ENCODE measurements at regions not wholly inside any gene's neighbourhood (a gene's known extent, or its start where the extent isn't known, plus 50 kb on each side); places are given as distances from the start of the nearest gene placed in this dataset.

DNA sequence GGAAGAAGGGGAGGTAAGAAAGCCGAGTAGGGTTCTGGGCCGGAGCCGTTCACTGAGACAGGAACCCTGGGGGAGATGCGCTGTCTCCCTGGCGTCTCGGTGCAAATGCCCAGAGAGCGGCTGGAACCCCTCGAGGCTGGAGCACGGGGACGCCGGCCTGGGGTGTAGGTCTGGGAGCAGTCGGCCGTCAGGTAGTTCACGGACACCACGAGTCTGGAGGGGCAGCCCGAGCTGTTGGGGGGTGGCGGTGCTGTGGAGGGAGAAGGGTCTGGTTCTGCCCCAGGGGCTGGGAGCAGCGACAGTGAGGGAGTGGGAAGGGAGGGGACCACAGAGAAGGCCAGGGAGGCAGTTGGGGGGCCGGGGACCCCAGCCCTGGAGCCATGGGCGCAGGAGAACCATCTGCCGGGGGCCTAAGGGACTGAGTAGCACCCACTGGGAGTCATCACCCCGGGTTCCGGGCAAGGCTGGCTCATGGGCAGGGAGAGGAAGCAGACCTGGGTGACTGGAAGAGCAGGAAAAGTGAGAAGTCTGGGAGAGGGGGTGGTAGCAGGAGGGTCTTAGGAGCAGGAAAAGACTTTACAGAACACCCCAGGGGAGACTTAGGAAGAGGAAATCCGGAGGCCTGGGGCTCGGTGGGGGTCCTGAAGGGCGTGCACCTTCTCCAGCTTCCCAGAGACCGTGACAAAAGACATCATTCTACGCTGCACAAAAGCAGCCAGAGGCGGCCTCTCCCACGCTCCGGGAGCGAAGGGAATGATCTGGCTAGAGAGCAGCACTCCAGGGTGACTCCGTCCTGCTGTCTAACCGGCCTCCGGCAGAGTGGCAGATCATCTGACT lies 173.1 kb upstream of the SOX1 start:
- no peaks in the 10 kb centered on the region for H3K9me3 Mint-ChIP-seq (ENCODE audit: unreplicated experiment)
- peaks cover 11% of the 10 kb centered on the region for H3K27me3 Mint-ChIP-seq (ENCODE audit: unreplicated experiment)
- TF ChIP-seq, protein P1, sequence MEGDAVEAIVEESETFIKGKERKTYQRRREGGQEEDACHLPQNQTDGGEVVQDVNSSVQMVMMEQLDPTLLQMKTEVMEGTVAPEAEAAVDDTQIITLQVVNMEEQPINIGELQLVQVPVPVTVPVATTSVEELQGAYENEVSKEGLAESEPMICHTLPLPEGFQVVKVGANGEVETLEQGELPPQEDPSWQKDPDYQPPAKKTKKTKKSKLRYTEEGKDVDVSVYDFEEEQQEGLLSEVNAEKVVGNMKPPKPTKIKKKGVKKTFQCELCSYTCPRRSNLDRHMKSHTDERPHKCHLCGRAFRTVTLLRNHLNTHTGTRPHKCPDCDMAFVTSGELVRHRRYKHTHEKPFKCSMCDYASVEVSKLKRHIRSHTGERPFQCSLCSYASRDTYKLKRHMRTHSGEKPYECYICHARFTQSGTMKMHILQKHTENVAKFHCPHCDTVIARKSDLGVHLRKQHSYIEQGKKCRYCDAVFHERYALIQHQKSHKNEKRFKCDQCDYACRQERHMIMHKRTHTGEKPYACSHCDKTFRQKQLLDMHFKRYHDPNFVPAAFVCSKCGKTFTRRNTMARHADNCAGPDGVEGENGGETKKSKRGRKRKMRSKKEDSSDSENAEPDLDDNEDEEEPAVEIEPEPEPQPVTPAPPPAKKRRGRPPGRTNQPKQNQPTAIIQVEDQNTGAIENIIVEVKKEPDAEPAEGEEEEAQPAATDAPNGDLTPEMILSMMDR (IDR thresholded peaks at IDR 0.05; ENCODE audit: unreplicated experiment): no peak
- H3K4me3 Mint-ChIP-seq (ENCODE audit: unreplicated experiment): peak overlapping the region; percentile 83
- peak overlapping the region; percentile 97 for H3K27ac Mint-ChIP-seq (ENCODE audit: unreplicated experiment)
- H3K36me3 Mint-ChIP-seq (ENCODE audit: low read depth, unreplicated experiment): peaks cover 4% of the 10 kb centered on the region
- peaks cover 35% of the 10 kb centered on the region for H3K4me1 Mint-ChIP-seq (ENCODE audit: unreplicated experiment)
- DNase-seq (ENCODE audit: low spot score): peak; percentile 53

- no peak overlapping the region for H3K4me3 Mint-ChIP-seq (ENCODE audit: unreplicated experiment)
- H3K36me3 Mint-ChIP-seq (ENCODE audit: low read depth, unreplicated experiment): peaks cover 4% of the 10 kb centered on the region
- H3K27ac Mint-ChIP-seq (ENCODE audit: unreplicated experiment): peak overlapping the region; percentile 22
- no peak for DNase-seq (ENCODE audit: low spot score)
- peaks cover 15% of the 10 kb centered on the region for H3K27me3 Mint-ChIP-seq (ENCODE audit: unreplicated experiment)
- TF ChIP-seq, protein P1 (IDR thresholded peaks at IDR 0.05; ENCODE audit: unreplicated experiment): no peak
- H3K9me3 Mint-ChIP-seq (ENCODE audit: unreplicated experiment): no peaks in the 10 kb centered on the region
- H3K4me1 Mint-ChIP-seq (ENCODE audit: unreplicated experiment): peaks cover 44% of the 10 kb centered on the region
Measured at GRCh38 chr13:111895896-111896821, 170.8 kb upstream of the SOX1 start.

DNA sequence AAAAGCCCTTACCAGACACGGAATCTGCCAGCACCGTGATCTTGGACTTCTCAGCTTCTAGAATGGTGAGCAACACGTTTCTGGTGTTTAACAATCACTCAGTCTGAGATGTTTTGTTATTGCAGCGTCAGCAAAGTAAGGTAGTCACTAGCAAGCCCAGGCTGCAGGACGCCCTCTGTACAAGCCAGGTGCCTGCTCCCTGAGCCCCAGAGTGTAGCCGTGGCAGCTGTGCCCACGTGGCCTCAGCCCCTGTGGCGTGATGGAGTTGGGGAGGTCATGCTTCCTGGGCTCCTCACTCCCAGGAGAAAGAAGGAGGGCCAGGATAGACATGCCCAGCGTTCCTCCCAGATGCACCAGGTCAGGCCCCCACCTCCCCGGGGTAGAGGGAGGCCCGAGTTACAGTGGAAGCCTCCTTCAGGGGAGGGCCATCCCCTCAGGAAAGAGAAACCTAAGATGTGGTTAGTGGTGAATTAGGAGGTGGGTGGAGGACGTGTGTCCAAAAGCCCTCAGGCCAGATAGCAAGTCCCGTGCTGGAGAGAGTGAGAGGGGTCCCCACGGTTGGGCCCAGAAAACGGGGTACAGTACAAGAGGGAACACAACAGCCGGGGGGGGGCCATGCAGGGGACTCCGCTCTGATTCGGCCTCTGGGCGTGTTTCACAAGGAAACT lies 169.6 kb upstream of the SOX1 start:
- TF ChIP-seq, protein P1 (IDR thresholded peaks at IDR 0.05; ENCODE audit: unreplicated experiment): no peak
- H3K4me3 Mint-ChIP-seq (ENCODE audit: unreplicated experiment): no peak overlapping the region
- peaks cover 4% of the 10 kb centered on the region for H3K36me3 Mint-ChIP-seq (ENCODE audit: low read depth, unreplicated experiment)
- no peaks in the 10 kb centered on the region for H3K9me3 Mint-ChIP-seq (ENCODE audit: unreplicated experiment)
- H3K27me3 Mint-ChIP-seq (ENCODE audit: unreplicated experiment): peaks cover 15% of the 10 kb centered on the region
- peaks cover 48% of the 10 kb centered on the region for H3K4me1 Mint-ChIP-seq (ENCODE audit: unreplicated experiment)
- no peak overlapping the region for H3K27ac Mint-ChIP-seq (ENCODE audit: unreplicated experiment)
- DNase-seq (ENCODE audit: low spot score): no peak

DNA sequence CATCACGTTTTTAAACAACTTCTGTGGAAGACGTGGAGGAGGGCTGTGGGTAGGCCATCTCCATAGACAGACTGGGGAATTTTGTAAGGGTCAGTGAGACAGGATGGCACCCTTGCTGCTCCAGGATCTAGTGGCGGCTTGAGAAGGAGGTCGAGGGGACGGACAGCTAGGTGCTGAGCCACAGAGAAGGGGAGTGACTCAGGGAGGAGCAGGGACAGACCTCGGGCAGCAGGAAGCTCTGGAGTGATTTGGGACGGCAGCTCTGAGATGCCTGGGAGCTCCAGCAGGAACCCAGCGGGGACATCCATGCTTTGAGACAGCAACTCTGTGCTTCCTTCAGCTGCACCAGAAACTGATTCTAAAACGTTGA lies 169.1 kb upstream of the SOX1 start:
- H3K36me3 Mint-ChIP-seq (ENCODE audit: low read depth, unreplicated experiment): peaks cover 4% of the 10 kb centered on the region
- no peak overlapping the region for H3K27ac Mint-ChIP-seq (ENCODE audit: unreplicated experiment)
- H3K27me3 Mint-ChIP-seq (ENCODE audit: unreplicated experiment): peaks cover 15% of the 10 kb centered on the region
- no peaks in the 10 kb centered on the region for H3K9me3 Mint-ChIP-seq (ENCODE audit: unreplicated experiment)
- no peak for DNase-seq (ENCODE audit: low spot score)
- TF ChIP-seq, protein P1 (IDR thresholded peaks at IDR 0.05; ENCODE audit: unreplicated experiment): no peak
- H3K4me1 Mint-ChIP-seq (ENCODE audit: unreplicated experiment): peaks cover 43% of the 10 kb centered on the region
- H3K4me3 Mint-ChIP-seq (ENCODE audit: unreplicated experiment): no peak overlapping the region

Data from endothelial cell (in vitro differentiated cells).